Loucy (cell line): ENCODE measurements at regions not wholly inside any gene's neighbourhood (a gene's known extent, or its start where the extent isn't known, plus 50 kb on each side); places are given as distances from the start of the nearest gene placed in this dataset.
"Not testable (repeated sequence)": the region's sequence is repeated elsewhere in the genome, so short reads cannot be mapped to it uniquely, and the experiment has no call there.

ENCODE experiments used
- H2AFZ ChIP-seq: fragments of 200-600 bp; sonication (generic); 2 replicates; pipeline ENCODE4 v1.6.0; 2016; ENCODE audit warnings: antibody characterized with exemption, mild to moderate bottlenecking, low read length, moderate library complexity
- H3F3A ChIP-seq: fragments of 200-600 bp; 2 replicates; pipeline ENCODE4 v1.6.0; 2016; ENCODE audit warnings: antibody characterized with exemption, low read depth, mild to moderate bottlenecking
- H3K27me3 ChIP-seq: fragments of 200-600 bp; sonication (generic); 2 replicates; pipeline ENCODE4 v1.6.1; 2014; ENCODE audit warnings: low read length, mild to moderate bottlenecking; ENCODE audit not compliant: insufficient read depth, poor library complexity, severe bottlenecking
- H3K36me3 ChIP-seq: fragments of 200-600 bp; sonication (generic); 2 replicates; pipeline ENCODE4 v1.6.1; 2016; ENCODE audit warnings: low read length; ENCODE audit not compliant: insufficient read depth
- H3K4me1 ChIP-seq: fragments of 200-600 bp; sonication (generic); 2 replicates; pipeline ENCODE4 v1.5.1; 2014; ENCODE audit warnings: low read length, mild to moderate bottlenecking; ENCODE audit not compliant: insufficient read depth, poor library complexity, severe bottlenecking
- H3K4me2 ChIP-seq: fragments of 200-600 bp; sonication (generic); 2 replicates; pipeline ENCODE4 v1.6.0; 2014; ENCODE audit warnings: antibody characterized with exemption, low read length, low read depth, mild to moderate bottlenecking; ENCODE audit not compliant: poor library complexity, severe bottlenecking
- H3K4me3 ChIP-seq: fragments of 200-600 bp; sonication (generic); 2 replicates; pipeline ENCODE4 v1.5.1; 2014; ENCODE audit warnings: low read length, mild to moderate bottlenecking, mixed read lengths; ENCODE audit not compliant: poor library complexity, severe bottlenecking
- H3K79me2 ChIP-seq: fragments of 200-600 bp; sonication (generic); 2 replicates; pipeline ENCODE4 v1.6.1; 2014; ENCODE audit warnings: low read length; ENCODE audit not compliant: insufficient read depth
- H3K9ac ChIP-seq: fragments of 200-600 bp; sonication (generic); 2 replicates; pipeline ENCODE4 v1.6.0; 2014; ENCODE audit warnings: mild to moderate bottlenecking, low read depth, low read length, moderate library complexity; ENCODE audit not compliant: poor library complexity, severe bottlenecking
- H3K9me2 ChIP-seq: fragments of 200-600 bp; sonication (generic); replicated peaks from 2 replicates; pipeline ENCODE4 v1.6.1; 2016; ENCODE audit warnings: low read depth, low read length, mixed read lengths
- H3K9me3 ChIP-seq: fragments of 200-600 bp; sonication (generic); 2 replicates; pipeline ENCODE4 v1.6.1; 2014; ENCODE audit warnings: mild to moderate bottlenecking, antibody characterized with exemption, low read length, low read depth; ENCODE audit not compliant: insufficient read depth
- H4K20me1 ChIP-seq: fragments of 200-600 bp; sonication (generic); 2 replicates; pipeline ENCODE4 v1.6.0; 2014; ENCODE audit warnings: antibody characterized with exemption, low read length, mild to moderate bottlenecking; ENCODE audit not compliant: insufficient read depth, poor library complexity, severe bottlenecking
- EZH2phosphoT487 ChIP-seq: fragments of 200-600 bp; IDR thresholded peaks from 2 replicates; pipeline ENCODE4 v1.6.1; 2018; ENCODE audit warnings: antibody characterized with exemption, mild to moderate bottlenecking, moderate library complexity, borderline replicate concordance
- TF ChIP-seq, protein P1 (sequence below): fragments of 200-600 bp; sonication (generic); conservative IDR thresholded peaks from 2 replicates; pipeline ENCODE4 v1.5.1; 2014; ENCODE audit warnings: mild to moderate bottlenecking, antibody characterized with exemption, low read length

DNA sequence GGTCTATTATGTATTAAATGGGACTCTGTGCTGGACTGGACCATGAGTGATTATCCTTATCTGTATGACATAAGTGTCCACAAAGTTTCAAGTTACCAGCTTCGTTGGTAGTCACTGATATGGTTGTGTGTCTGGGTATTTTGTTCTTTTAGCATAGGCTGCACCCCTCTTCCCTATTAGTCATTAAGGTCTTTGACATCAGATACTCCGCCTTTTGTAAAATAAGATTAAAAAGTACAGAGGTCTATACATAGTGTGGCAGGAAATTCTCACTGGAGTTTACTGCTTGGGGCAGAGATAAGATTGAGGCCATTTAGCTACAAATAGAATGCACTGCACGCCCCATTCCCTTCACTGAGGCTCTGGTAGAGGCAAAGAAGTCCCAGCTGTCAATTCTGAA lies 99.4 kb downstream of the TMEM215 start:
- no peaks in the 10 kb centered on the region for H4K20me1 ChIP-seq
- no peaks in the 10 kb centered on the region for H3K79me2 ChIP-seq
- no peaks in the 10 kb centered on the region for H3F3A ChIP-seq
- H3K27me3 ChIP-seq = no peaks in the 10 kb centered on the region
- no peaks in the 10 kb centered on the region for H3K9me3 ChIP-seq
- H3K4me3 ChIP-seq = no peak overlapping the region
- no peaks in the 10 kb centered on the region for H3K4me1 ChIP-seq
- no peak for TF ChIP-seq EZH2phosphoT487
- TF ChIP-seq, protein P1, sequence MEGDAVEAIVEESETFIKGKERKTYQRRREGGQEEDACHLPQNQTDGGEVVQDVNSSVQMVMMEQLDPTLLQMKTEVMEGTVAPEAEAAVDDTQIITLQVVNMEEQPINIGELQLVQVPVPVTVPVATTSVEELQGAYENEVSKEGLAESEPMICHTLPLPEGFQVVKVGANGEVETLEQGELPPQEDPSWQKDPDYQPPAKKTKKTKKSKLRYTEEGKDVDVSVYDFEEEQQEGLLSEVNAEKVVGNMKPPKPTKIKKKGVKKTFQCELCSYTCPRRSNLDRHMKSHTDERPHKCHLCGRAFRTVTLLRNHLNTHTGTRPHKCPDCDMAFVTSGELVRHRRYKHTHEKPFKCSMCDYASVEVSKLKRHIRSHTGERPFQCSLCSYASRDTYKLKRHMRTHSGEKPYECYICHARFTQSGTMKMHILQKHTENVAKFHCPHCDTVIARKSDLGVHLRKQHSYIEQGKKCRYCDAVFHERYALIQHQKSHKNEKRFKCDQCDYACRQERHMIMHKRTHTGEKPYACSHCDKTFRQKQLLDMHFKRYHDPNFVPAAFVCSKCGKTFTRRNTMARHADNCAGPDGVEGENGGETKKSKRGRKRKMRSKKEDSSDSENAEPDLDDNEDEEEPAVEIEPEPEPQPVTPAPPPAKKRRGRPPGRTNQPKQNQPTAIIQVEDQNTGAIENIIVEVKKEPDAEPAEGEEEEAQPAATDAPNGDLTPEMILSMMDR = no peak
- H3K9ac ChIP-seq = no peak overlapping the region
- H3K9me2 ChIP-seq = no peaks in the 10 kb centered on the region
- no peak overlapping the region for H3K4me2 ChIP-seq
- no peak overlapping the region for H2AFZ ChIP-seq
- no peaks in the 10 kb centered on the region for H3K36me3 ChIP-seq

DNA sequence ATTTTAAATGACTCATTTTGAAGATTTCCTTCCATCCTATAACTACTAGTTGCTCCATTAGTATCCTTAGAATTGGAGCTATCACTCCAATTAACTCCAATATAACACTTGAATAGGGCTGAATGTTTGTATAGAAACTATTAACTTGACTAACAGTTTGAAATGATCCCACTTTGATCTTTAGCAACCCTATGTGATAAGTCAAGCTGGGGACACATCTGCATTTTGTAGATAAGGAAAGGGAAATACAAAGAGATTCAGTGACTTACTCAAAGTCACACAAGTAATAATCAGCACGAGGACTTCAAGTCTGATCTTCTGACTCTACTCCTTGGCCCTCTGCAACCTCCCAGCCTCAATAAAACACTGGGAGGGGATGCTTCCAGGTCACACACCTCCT lies 101.1 kb downstream of the TMEM215 start:
- H4K20me1 ChIP-seq = no peaks in the 10 kb centered on the region
- H3K4me2 ChIP-seq = no peak overlapping the region
- no peak overlapping the region for H3K9ac ChIP-seq
- no peaks in the 10 kb centered on the region for H3F3A ChIP-seq
- H3K9me3 ChIP-seq = no peaks in the 10 kb centered on the region
- TF ChIP-seq EZH2phosphoT487 = no peak
- TF ChIP-seq, protein P1 = no peak
- no peaks in the 10 kb centered on the region for H3K9me2 ChIP-seq
- no peaks in the 10 kb centered on the region for H3K4me1 ChIP-seq
- no peak overlapping the region for H3K4me3 ChIP-seq
- H3K27me3 ChIP-seq = no peaks in the 10 kb centered on the region
- H3K36me3 ChIP-seq = no peaks in the 10 kb centered on the region
- H3K79me2 ChIP-seq = no peaks in the 10 kb centered on the region
- no peak overlapping the region for H2AFZ ChIP-seq

DNA sequence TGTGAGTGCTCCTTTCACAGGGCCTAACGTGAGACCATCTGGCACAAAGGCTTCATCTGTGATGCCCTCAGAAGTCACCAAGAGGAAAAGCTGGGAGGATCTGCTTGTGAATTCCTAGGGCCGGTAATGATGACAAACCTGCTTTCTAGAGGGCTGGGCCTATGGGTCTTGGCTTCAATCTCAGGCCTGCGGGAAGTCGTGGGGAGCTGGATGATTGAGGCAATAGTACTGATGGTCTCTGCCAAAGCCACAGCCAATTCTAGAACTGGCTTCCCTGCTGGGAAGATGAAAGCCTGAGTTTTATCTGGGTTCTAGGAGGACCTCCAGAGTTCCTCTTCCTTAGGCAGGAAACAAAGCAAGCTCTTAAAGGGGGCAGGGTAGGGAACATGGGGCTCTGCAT lies 102.7 kb downstream of the TMEM215 start:
- H3K79me2 ChIP-seq = no peaks in the 10 kb centered on the region
- no peaks in the 10 kb centered on the region for H3K36me3 ChIP-seq
- no peaks in the 10 kb centered on the region for H3K4me1 ChIP-seq
- no peaks in the 10 kb centered on the region for H3K9me2 ChIP-seq
- no peaks in the 10 kb centered on the region for H3K9me3 ChIP-seq
- TF ChIP-seq EZH2phosphoT487 = no peak
- TF ChIP-seq, protein P1 = no peak
- H3K9ac ChIP-seq = no peak overlapping the region
- H3K27me3 ChIP-seq = no peaks in the 10 kb centered on the region
- no peak overlapping the region for H3K4me3 ChIP-seq
- no peaks in the 10 kb centered on the region for H4K20me1 ChIP-seq
- H3K4me2 ChIP-seq = no peak overlapping the region
- H2AFZ ChIP-seq = no peak overlapping the region
- H3F3A ChIP-seq = no peaks in the 10 kb centered on the region

DNA sequence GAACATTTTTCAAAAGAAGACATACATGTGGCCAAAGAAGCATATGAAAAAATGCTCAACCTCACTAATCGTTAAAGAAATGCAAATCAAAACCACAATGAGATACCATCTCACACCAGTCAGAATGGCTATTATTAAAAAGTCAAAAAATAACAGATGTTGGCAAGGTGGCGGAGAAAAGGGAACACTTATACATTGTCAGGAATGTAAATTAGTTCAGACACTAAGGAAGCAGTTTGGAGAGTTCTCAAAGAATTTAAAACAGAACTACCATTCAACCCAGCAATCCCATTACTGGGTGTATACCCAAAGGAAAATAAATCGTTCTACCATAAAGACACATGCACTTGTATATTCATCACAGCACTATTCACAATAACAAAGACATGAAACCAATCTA lies 106.9 kb downstream of the APTX start:
- not testable (repeated sequence) for H3K36me3 ChIP-seq, H3K79me2 ChIP-seq, H3F3A ChIP-seq, H4K20me1 ChIP-seq, H3K4me2 ChIP-seq, H3K9ac ChIP-seq, H3K27me3 ChIP-seq, H3K4me1 ChIP-seq, H2AFZ ChIP-seq, H3K9me2 ChIP-seq, H3K4me3 ChIP-seq, H3K9me3 ChIP-seq
